ENCODE measurements at regions not wholly inside any gene's neighbourhood (a gene's known extent, or its start where the extent isn't known, plus 50 kb on each side); places are given as distances from the start of the nearest gene placed in this dataset.

- no peak for DNase-seq (ENCODE audit: extremely low read depth, low read depth)
- no peak for TF ChIP-seq CTCF (IDR thresholded peaks at IDR 0.05; ENCODE audit: low read depth, low read length)
Measured at GRCh38 chr5:67673618-67674017, 477.0 kb upstream of the CD180 start.

- no peak for DNase-seq (ENCODE audit: extremely low read depth, low read depth)
- no peak for TF ChIP-seq CTCF (IDR thresholded peaks at IDR 0.05; ENCODE audit: low read depth, low read length)
Measured at GRCh38 chr5:67673180-67673579, 476.6 kb upstream of the CD180 start.

- no peak for TF ChIP-seq CTCF (IDR thresholded peaks at IDR 0.05; ENCODE audit: low read depth, low read length)
- no peak for DNase-seq (ENCODE audit: extremely low read depth, low read depth)
Measured at GRCh38 chr5:67672636-67673035, 476.0 kb upstream of the CD180 start.

GRCh38 chr5:67669916-67670315 is 473.3 kb upstream of the CD180 start:
- no peak for DNase-seq (ENCODE audit: extremely low read depth, low read depth)
- TF ChIP-seq CTCF (IDR thresholded peaks at IDR 0.05; ENCODE audit: low read depth, low read length) = no peak

- TF ChIP-seq CTCF (IDR thresholded peaks at IDR 0.05; ENCODE audit: low read depth, low read length) = no peak
- no peak for DNase-seq (ENCODE audit: extremely low read depth, low read depth)
Measured at GRCh38 chr5:67660149-67660548, 463.6 kb upstream of the CD180 start.

GRCh38 chr5:67659288-67659687 is 462.7 kb upstream of the CD180 start:
- TF ChIP-seq CTCF (IDR thresholded peaks at IDR 0.05; ENCODE audit: low read depth, low read length) = no peak
- no peak for DNase-seq (ENCODE audit: extremely low read depth, low read depth)

GRCh38 chr5:67657055-67657454 is 460.5 kb upstream of the CD180 start:
- no peak for DNase-seq (ENCODE audit: extremely low read depth, low read depth)
- TF ChIP-seq CTCF (IDR thresholded peaks at IDR 0.05; ENCODE audit: low read depth, low read length) = no peak

Data from AG09319 (cell line).